ENCODE measurements at regions not wholly inside any gene's neighbourhood (a gene's known extent, or its start where the extent isn't known, plus 50 kb on each side); places are given as distances from the start of the nearest gene placed in this dataset.

- TF ChIP-seq EZH2phosphoT487 (IDR thresholded peaks at IDR 0.05; ENCODE audit: unreplicated experiment) (no peak), CTCF (conservative IDR thresholded peaks at IDR 0.05; ENCODE audit: low read depth in 2 of 2) (no peak)
Measured at GRCh38 chr6:14380086-14380820, 262.7 kb downstream of the CD83 start.
